Mesenteric fat pad (tissue), 1 donor: ENCODE measurements at regions not wholly inside any gene's neighbourhood (a gene's known extent, or its start where the extent isn't known, plus 50 kb on each side); places are given as distances from the start of the nearest gene placed in this dataset.

Source experiments
- DNase-seq: peaks from one replicate; pipeline ENCODE4 v3.0.0-alpha.2; 2020; ENCODE audit warnings: low spot score
- donor health status: DM: yes; HTN: yes; CAD: no.

- DNase-seq = no peak
Measured at GRCh38 chr3:102529452-102529851, 94.6 kb downstream of the ZPLD1 start.

GRCh38 chr3:102530415-102531181 is 95.8 kb downstream of the ZPLD1 start:
- DNase-seq = no peak

GRCh38 chr3:102531686-102532085 is 96.9 kb downstream of the ZPLD1 start:
- DNase-seq = no peak

- no peak for DNase-seq
Measured at GRCh38 chr3:102532901-102533300, 98.1 kb downstream of the ZPLD1 start.

- DNase-seq = no peak
Measured at GRCh38 chr3:102533784-102534183, 99.0 kb downstream of the ZPLD1 start.

GRCh38 chr3:102536456-102536855 is 101.6 kb downstream of the ZPLD1 start:
- no peak for DNase-seq

GRCh38 chr3:102537123-102537522 is 102.3 kb downstream of the ZPLD1 start:
- DNase-seq = no peak

- no peak for DNase-seq
Measured at GRCh38 chr3:102544741-102545140, 109.9 kb downstream of the ZPLD1 start.

- DNase-seq = no peak
Measured at GRCh38 chr3:102545276-102545675, 110.5 kb downstream of the ZPLD1 start.

- no peak for DNase-seq
Measured at GRCh38 chr3:102553876-102554275, 119.1 kb downstream of the ZPLD1 start.

GRCh38 chr3:102570511-102570910 is 135.7 kb downstream of the ZPLD1 start:
- no peak for DNase-seq

GRCh38 chr3:102571006-102571405 is 136.2 kb downstream of the ZPLD1 start:
- no peak for DNase-seq

GRCh38 chr3:102571720-102572384 is 137.0 kb downstream of the ZPLD1 start:
- no peak for DNase-seq

GRCh38 chr3:102573483-102574028 is 138.7 kb downstream of the ZPLD1 start:
- no peak for DNase-seq

GRCh38 chr3:102574355-102574754 is 139.5 kb downstream of the ZPLD1 start:
- no peak for DNase-seq

- DNase-seq = no peak
Measured at GRCh38 chr3:102576651-102577050, 141.8 kb downstream of the ZPLD1 start.

GRCh38 chr3:102577082-102577789 is 142.4 kb downstream of the ZPLD1 start:
- no peak for DNase-seq

GRCh38 chr3:102580760-102581159 is 145.9 kb downstream of the ZPLD1 start:
- no peak for DNase-seq

- no peak for DNase-seq
Measured at GRCh38 chr3:102586485-102586884, 151.7 kb downstream of the ZPLD1 start.

GRCh38 chr3:102593812-102594602 is 159.2 kb downstream of the ZPLD1 start:
- DNase-seq = no peak

- DNase-seq = no peak
Measured at GRCh38 chr3:102595057-102595456, 160.2 kb downstream of the ZPLD1 start.
